T-helper 1 cell (primary cell): ENCODE measurements at regions not wholly inside any gene's neighbourhood (a gene's known extent, or its start where the extent isn't known, plus 50 kb on each side); places are given as distances from the start of the nearest gene placed in this dataset.

Experiments
- DNase-seq, 5 donors: peaks; one replicate each; pipeline ENCODE4 v3.0.0-alpha.2; 2012 to 2020

DNA sequence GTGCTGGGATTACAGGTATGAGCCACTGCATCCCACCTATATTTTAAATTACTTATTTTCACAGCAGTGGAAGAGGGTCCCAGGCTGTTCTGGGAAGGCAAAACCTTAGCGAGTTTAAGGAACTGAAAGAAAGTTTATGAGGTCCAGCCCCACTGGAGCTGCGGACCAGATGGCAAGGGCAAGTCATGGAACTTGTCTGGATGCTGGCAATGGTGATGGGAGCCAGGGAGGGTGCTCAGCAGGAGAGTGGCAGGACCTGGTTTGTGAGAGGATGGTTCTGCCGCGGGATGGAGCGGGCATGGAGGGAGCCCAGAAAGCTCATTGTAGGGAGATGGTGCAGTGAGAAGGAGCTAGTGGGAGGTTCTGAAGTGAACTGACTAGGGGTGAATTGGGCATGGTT lies 50.6 kb upstream of the SLC45A1 start:
- DNase-seq, result no peak

DNA sequence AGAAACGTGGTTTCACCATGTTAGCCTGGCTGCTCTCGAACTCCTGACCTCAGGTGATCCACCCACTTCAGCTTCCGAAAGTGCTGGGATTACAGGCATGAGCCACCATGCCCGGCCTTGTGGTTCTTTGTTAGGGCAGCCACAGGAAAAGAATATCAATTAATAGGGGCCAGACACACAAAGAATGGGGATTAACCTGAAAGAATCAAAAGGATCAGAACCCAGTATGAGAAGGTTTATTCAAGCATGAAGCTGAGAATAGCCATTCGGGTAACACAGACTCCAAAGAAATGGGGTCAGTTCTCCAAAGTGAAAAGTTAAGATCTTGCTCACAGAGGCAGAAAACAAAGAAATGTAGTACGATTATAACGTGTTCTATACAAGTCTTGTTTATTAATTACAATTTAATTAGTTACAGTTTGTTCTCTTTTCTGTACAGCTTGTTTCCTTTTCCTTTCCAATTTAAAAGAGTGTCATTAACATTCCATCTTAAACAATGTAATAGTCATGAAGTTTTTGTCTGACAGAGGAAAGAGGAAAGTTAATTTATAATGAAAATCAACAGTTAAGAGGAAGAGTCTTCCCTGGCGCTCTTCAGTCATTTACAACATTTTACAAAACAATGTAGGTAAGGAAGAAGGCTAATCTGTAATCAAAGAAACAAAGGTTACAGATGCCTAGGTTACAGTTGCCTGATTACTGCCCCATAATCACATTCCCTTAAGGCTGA lies 51.3 kb upstream of the SLC45A1 start:
- DNase-seq, result no peak

DNA sequence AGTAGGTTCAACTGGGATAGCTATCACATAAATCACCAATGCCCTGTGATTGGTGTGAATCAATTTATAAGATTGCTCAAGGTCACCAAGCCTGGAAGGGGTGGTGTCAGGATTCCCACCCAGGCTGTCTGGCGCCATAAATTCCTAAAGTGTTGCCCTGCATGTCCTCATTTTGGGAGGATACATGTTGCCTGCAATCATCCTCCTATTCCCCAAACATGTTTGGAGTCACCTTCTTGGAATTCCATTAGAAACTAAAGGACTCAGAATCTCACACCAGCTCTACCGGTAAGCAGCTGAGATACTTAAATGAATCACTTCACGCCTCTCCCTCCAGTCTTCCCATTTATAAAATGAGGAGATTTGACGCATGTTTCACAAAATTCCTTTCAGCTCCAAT lies 54.1 kb upstream of the SLC45A1 start:
- DNase-seq, result no peak

- no peak for DNase-seq
Observed at GRCh38 chr1:8261398-8261762, 56.5 kb upstream of the SLC45A1 start.

DNA sequence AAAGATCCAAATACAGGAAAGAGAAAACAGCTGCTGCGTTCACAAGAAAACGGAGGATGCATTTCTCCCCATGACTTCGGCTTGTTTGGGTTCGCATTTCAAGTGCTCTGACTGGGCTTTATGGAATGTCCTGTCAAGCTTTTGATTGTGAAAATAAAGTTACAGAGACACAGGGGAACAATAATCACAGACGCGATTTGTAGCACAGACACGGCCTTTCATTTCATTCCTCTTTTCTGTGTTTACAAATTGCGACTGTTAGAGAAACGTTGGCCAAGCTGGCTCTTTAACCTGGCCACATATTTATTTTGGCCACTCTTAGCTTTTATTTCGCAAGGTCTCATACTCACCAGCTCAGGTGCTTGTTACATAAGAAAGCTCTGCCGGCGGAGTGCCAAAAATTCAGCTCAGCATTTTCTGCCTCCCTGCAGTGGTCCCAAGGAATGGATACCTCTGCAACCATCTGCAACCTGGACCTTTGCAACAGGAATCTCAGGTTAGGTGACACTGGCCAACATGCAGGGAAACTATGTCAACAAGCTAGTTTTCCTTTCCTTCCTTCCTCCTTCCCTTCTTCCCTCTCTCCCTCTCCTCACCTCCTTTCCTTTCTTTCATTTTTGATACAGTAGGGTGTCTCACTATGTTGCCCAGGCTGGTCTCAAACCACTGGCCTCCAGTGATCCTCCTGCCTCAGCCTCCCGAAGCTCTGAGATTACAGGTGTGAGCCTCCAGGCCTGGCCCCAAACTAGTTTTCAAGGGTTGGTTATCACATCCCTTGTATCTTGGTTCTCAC lies 58.2 kb upstream of the SLC45A1 start:
- no peak for DNase-seq

DNA sequence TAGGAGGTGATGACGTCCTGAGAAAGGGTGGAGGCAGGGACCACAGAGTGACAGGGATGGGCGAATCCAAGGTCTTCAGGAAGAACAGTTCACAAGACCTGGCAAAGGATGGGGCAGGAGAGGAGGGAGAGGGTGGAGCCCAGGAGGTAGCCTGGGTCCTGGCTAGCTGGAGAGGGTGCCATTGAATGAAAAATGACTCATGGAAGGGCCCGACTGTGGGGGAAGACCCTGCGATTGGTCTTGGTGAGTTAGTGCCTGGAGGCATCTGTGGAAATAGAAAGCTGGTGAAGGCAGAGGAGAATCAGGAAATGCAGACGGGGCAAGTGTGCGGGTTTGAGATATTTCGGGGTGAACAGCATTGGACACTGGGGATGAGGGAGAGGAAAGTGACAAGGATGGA lies 60.3 kb upstream of the SLC45A1 start:
- no peak for DNase-seq

DNA sequence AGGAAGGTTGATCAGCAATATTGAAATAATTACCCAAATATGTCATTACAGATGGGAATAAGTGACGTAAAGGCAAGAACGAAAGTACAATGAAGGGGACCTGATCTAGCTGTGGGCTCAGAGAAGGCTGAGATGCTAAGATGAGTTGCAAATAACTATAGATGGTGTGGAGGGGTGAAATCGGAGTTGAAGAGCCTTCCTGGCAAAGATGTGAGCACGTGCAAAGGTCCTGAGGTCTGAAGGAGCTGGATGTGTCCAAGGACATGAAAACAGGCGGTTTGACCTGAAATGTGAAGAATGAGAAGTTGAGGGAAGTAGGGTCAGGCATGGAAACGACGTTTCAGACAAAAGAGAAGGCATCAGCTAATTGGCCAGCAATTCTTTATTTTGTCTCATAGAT lies 61.6 kb upstream of the SLC45A1 start:
- no peak for DNase-seq

GRCh38 chr1:8255712-8256111 lies 62.2 kb upstream of the SLC45A1 start:
- DNase-seq, result no peak

DNA sequence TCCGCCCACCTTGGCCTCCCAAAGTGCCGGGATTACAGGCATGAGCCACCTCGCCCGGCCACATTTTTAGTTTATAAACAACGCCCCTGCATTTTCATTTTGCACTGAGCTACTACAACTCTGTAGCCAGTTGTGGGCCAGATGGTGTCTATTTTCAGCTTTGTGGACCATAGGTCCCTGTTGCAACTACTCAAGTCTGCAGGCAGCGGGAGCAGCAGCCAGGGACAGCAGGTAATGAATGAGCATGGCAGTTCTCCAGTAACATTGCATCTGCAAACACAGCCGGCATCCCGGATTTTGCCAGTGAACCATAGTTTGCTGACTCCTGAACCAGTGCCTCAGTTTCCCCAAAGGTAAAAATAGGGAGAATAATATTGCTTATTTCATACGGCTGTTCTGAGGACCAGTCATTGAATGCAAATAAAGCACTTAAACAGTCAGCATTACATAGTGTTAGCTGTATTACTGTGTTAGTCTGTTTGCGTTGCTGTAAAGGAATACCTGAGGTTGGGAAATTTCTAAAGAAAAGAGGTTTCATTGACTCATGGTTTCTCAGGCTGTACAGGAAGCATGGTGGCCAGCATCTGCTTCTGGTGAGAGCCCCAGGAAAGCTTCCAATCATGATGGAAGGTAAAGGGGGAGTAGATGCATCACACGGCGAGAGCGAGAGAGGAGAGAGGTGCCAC lies 65.5 kb upstream of the SLC45A1 start:
- DNase-seq, result no peak

GRCh38 chr1:8251635-8252034 lies 66.3 kb upstream of the SLC45A1 start:
- DNase-seq, result no peak

DNA sequence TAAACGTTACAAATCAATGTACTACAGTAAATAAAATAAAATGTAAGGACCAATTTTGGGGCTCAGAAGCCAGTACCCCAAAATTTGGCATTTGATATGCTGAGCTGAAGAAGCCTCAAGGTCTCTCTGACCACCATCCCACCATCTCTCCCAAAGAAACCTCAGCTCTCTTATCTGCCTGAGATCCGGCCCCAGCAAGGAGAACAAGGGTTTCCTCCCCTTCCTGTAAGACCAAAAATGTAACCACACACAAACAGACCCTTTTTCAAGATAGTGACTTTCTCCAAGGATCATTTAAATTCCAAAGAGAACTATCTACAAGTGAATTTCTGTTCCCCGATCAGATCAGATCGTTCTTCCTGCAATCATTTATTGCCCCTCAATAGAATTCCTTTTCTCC lies 68.1 kb upstream of the SLC45A1 start:
- no peak for DNase-seq

DNA sequence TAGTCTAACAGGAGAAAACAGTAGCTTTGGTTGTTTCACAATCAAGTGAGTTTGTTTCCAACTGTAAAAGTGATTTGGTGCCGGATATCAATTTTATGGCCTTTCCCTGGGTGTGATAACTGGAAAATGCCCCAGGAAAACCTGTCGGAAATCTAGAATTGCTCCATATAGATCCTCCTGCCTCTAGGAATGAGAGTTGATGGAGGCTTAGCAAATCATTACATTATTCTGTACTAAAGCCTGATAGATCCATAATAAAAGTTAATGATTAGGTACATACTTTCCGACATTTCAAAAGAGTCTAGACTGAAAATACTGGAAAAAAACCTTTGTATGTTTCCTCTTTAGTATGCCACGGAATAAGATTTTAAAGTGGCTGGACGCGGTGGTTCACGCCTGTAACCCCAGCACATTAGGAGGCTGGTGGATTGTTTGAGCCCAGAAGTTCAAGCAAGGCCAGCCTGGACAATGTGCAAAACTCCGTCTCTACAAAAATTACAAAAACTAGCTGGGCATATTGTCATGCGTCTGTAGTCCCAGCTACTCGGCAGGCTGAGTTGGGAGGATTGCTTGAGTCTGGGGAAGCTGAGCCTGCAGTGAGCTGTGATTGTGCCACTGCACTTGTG lies 70.0 kb upstream of the SLC45A1 start:
- DNase-seq, result no peak

DNA sequence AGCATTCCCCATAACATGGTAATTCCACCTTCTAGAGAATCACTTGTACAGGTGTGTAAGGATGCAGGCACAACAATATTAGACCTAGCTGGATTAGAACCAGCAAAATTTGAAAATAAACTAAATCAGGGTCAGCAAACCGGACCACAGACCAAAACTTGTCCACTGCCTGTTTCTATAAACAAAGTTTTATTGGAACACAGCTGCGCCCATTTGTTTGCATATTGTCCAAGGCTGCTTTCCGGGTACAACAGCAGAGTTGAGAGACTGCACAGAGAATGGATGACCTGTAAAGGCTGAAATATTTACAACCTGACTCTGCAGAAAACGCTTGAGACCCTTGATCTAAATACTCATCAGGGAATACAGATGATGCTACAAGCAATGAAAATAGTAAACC lies 73.6 kb upstream of the SLC45A1 start:
- no peak for DNase-seq

DNA sequence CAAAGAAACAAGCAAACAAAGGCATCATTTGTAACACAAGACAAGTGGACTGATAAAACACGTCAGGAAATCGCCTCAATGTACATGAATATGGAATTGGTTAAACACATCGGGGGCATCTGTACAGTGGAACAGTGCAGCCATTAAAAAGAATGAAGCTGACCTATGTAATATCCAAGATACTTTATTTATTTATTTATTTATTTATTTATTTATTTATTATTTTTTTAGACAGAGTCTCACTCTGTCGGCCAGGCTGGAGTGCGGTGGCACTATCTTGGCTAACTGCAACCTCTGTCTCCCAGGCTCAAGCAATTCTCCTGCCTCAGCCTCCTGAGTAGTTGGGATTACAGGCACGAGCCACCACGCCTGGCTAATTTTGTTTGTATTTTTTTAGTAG lies 75.4 kb upstream of the SLC45A1 start:
- no peak for DNase-seq

DNA sequence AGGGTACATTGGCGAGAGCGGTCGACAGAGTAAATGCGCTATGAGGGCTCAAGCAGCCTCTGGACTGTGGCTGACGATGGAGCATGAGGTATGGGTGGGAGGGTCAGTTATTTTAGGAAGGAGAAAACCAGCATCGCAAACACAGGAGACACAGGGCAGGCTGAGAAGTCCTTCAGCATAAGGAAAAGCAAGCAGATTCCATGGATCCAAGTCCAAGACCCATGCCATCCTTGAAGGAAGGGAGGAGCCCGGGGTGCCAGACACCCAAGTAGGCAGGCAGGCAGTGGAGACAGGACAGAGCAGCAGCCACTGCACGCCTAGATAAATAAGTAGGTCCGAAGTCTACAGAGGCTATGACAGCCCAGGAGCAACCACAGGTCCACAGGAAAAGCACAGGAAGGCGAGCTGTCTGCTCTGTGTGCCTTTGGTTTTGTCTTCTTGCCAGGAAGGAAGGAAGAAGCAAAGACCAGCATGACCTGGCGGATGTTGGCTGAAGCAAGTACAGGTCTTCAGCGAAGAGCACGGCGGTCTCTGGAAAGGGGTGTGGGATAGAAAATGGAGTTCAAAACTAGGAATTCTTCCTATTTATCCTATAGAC lies 76.4 kb upstream of the SLC45A1 start:
- DNase-seq, result no peak

GRCh38 chr1:8239306-8240023 lies 78.4 kb upstream of the SLC45A1 start:
- no peak for DNase-seq

- no peak for DNase-seq
Observed at GRCh38 chr1:8239039-8239305, 78.9 kb upstream of the SLC45A1 start.

DNA sequence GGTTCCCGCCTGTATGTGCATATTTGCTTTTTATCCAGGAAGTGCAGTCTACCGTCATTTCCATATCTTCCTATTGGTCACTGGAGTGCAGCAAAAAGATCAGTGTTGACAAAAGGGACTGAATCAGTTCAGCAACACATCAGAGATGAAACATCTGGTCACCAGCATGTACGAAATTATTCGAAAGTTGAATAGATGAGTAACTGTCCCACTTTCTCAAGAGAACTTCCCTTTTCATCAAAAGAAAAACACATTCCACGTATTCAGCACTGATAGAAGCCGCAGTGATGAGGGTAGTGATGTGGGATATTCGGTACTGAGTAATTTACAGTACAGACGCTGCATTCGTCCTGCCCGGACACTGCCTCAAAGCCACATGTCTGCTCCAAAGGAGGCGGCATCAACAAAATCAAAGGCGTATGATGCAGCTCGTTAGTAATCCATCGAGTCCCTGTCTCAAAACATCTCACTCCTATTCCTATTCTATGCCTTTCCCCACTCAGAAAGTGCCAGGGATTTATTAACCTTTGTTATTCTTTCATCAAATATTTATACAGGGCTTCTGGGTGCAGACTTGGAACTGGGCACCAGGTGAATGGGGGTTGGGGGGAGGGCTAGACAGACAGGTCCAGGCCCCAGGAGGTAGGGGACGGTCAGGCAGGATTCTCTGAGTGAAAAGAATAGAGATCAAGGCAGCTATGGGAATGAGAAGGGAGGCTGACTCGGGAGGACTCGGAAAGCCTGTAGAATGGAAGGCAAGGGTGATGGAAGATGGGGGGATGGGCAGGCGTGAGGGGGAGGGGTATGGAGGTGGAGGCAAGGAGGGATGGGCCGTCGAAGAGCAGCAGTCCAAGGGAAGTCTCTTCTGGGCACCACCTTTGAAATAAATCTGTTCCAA lies 79.5 kb upstream of the SLC45A1 start:
- DNase-seq, result no peak

- no peak for DNase-seq
Observed at GRCh38 chr1:8232036-8232757, 85.7 kb upstream of the SLC45A1 start.

GRCh38 chr1:8230292-8230621 lies 87.7 kb upstream of the SLC45A1 start:
- no peak for DNase-seq

GRCh38 chr1:8228253-8228652 lies 89.7 kb upstream of the SLC45A1 start:
- DNase-seq, result no peak
